Osteoblast (primary cell): ENCODE measurements at regions not wholly inside any gene's neighbourhood (a gene's known extent, or its start where the extent isn't known, plus 50 kb on each side); places are given as distances from the start of the nearest gene placed in this dataset.

ENCODE experiments used
- DNase-seq: peaks from one replicate; pipeline ENCODE4 v3.0.0; 2011; ENCODE audit warnings: low spot score, mixed read lengths; ENCODE audit not compliant: insufficient read length; ENCODE audit errors: missing footprints
- H2AFZ ChIP-seq: 2 replicates; pipeline ENCODE4 v1.6.0; 2011; ENCODE audit warnings: mild to moderate bottlenecking, low read length
- H3K27ac ChIP-seq: 2 replicates; pipeline ENCODE4 v1.5.1; 2011; ENCODE audit warnings: mild to moderate bottlenecking, low read depth, low read length, moderate library complexity
- H3K27me3 ChIP-seq: 2 replicates; pipeline ENCODE4 v1.6.0; 2012; ENCODE audit warnings: mild to moderate bottlenecking, control low read depth, inconsistent platforms, low read length, moderate library complexity; ENCODE audit not compliant: insufficient read depth
- H3K36me3 ChIP-seq: 2 replicates; pipeline ENCODE4 v1.5.1; 2011; ENCODE audit warnings: mild to moderate bottlenecking, low read length, control low read depth, moderate library complexity; ENCODE audit not compliant: insufficient read depth
- H3K4me1 ChIP-seq: 2 replicates; pipeline ENCODE4 v1.5.1; 2011; ENCODE audit warnings: mild to moderate bottlenecking, low read length, control low read depth, moderate library complexity; ENCODE audit not compliant: insufficient read depth
- H3K4me2 ChIP-seq: 2 replicates; pipeline ENCODE4 v1.6.0; 2011; ENCODE audit warnings: mild to moderate bottlenecking, low read length; ENCODE audit not compliant: insufficient read depth
- H3K4me3 ChIP-seq: fragments of 200-600 bp; sonication (generic); 3 replicates; pipeline ENCODE4 v1.5.1; 2012; ENCODE audit warnings: mild to moderate bottlenecking, low read length, inconsistent platforms; ENCODE audit not compliant: insufficient read depth
- H3K79me2 ChIP-seq: 2 replicates; pipeline ENCODE4 v1.6.0; 2012; ENCODE audit warnings: mild to moderate bottlenecking, low read length, control low read depth, inconsistent platforms; ENCODE audit not compliant: insufficient read depth
- H3K9me3 ChIP-seq: 2 replicates; pipeline ENCODE4 v1.5.1; 2011; ENCODE audit warnings: low read depth, low read length, control low read depth
- H4K20me1 ChIP-seq: 2 replicates; pipeline ENCODE4 v1.6.0; 2012; ENCODE audit warnings: mild to moderate bottlenecking, low read length, control low read depth; ENCODE audit not compliant: insufficient read depth
- CTCF ChIP-seq: IDR thresholded peaks from 2 replicates; pipeline ENCODE4 v1.5.1; 2011; ENCODE audit warnings: mild to moderate bottlenecking, low read depth, low read length, moderate library complexity; ENCODE audit errors: extremely low read depth

GRCh38 chr20:11207749-11208502, 534.1 kb upstream of the JAG1 start:
- Histone ChIP-seq H2AFZ (peak overlapping the region; percentile 18), H4K20me1 (no peaks in the 10 kb centered on the region), H3K27ac (peak overlapping the region; percentile 74), H3K4me1 (peaks cover 19% of the 10 kb centered on the region), H3K4me3 (no peak overlapping the region), H3K9me3 (no peaks in the 10 kb centered on the region), H3K27me3 (no peaks in the 10 kb centered on the region), H3K79me2 (no peaks in the 10 kb centered on the region), H3K4me2 (peak overlapping the region; percentile 5), H3K36me3 (no peaks in the 10 kb centered on the region)
- peak; percentile 22 for TF ChIP-seq CTCF
- DNase-seq, result peak; percentile 31

- no peak overlapping the region for H2AFZ ChIP-seq
- no peaks in the 10 kb centered on the region for H3K79me2 ChIP-seq
- DNase-seq, result no peak
Observed at GRCh38 chr20:11210611-11211010, 536.8 kb upstream of the JAG1 start.

GRCh38 chr20:11212272-11212671, 538.5 kb upstream of the JAG1 start:
- Histone ChIP-seq H3K27ac (no peak overlapping the region), H4K20me1 (no peaks in the 10 kb centered on the region), H2AFZ (no peak overlapping the region), H3K4me3 (no peak overlapping the region), H3K79me2 (no peaks in the 10 kb centered on the region), H3K9me3 (no peaks in the 10 kb centered on the region), H3K4me1 (peaks cover 25% of the 10 kb centered on the region), H3K36me3 (no peaks in the 10 kb centered on the region), H3K4me2 (no peak overlapping the region), H3K27me3 (no peaks in the 10 kb centered on the region)
- no peak for DNase-seq
- TF ChIP-seq CTCF, result no peak

More at GRCh38 chr20:11210611-11211010, 536.8 kb upstream of the JAG1 start:
- H4K20me1 ChIP-seq, result no peaks in the 10 kb centered on the region
- H3K36me3 ChIP-seq, result no peaks in the 10 kb centered on the region
- H3K4me2 ChIP-seq, result no peak overlapping the region
- no peaks in the 10 kb centered on the region for H3K9me3 ChIP-seq
- H3K27ac ChIP-seq, result no peak overlapping the region
- no peak overlapping the region for H3K4me3 ChIP-seq
- H3K27me3 ChIP-seq, result no peaks in the 10 kb centered on the region
- H3K4me1 ChIP-seq, result peaks cover 15% of the 10 kb centered on the region
- no peak for TF ChIP-seq CTCF

- no peak for TF ChIP-seq CTCF
- H3K9me3 ChIP-seq, result no peaks in the 10 kb centered on the region
- H3K4me2 ChIP-seq, result no peak overlapping the region
- no peaks in the 10 kb centered on the region for H3K79me2 ChIP-seq
- no peak overlapping the region for H3K27ac ChIP-seq
- no peaks in the 10 kb centered on the region for H3K36me3 ChIP-seq
- no peak for DNase-seq
- H3K4me1 ChIP-seq, result peaks cover 27% of the 10 kb centered on the region
- no peak overlapping the region for H3K4me3 ChIP-seq
- no peak overlapping the region for H2AFZ ChIP-seq
- H4K20me1 ChIP-seq, result no peaks in the 10 kb centered on the region
- no peaks in the 10 kb centered on the region for H3K27me3 ChIP-seq
Observed at GRCh38 chr20:11212902-11213301, 539.1 kb upstream of the JAG1 start.
